ENCODE measurements at regions not wholly inside any gene's neighbourhood (a gene's known extent, or its start where the extent isn't known, plus 50 kb on each side); places are given as distances from the start of the nearest gene placed in this dataset.

GRCh38 chr2:126990605-126991532, 92.2 kb downstream of the TEX51 start:
- DNase-seq, result no peak

- no peak for DNase-seq
Observed at GRCh38 chr2:126994340-126994777, 95.7 kb downstream of the TEX51 start.

GRCh38 chr2:126995621-126996377, 97.1 kb downstream of the TEX51 start:
- DNase-seq, result peak; percentile 3

GRCh38 chr2:126996378-126996699, 97.6 kb downstream of the TEX51 start:
- DNase-seq, result no peak

Measured in skin of body (tissue), 1 donor.